ENCODE measurements at regions not wholly inside any gene's neighbourhood (a gene's known extent, or its start where the extent isn't known, plus 50 kb on each side); places are given as distances from the start of the nearest gene placed in this dataset.

DNA sequence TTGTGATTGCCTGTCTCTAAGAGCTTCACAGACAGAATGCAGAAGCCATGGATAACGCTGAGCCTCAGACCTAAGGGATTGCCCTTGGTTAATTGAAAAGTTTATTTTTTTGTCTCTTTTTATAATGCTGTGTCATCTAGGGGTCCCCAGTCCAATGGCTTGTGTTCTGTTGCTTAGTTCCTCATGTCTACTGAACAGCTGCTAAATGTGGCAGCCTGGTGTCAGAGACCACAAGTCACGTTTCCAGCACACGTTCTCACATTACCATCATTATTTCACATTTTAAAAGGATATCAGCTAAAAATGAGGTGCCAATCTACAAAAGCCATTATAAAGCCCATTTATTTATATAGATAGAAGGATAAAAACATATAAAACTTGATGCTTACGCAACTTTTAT, 1362.0 kb downstream of the PCDH9 start:
- DNase-seq, result no peak

GRCh38 chr13:65866138-65866537, 1364.0 kb downstream of the PCDH9 start:
- no peak for DNase-seq

GRCh38 chr13:65865206-65865605, 1364.9 kb downstream of the PCDH9 start:
- DNase-seq, result no peak

DNA sequence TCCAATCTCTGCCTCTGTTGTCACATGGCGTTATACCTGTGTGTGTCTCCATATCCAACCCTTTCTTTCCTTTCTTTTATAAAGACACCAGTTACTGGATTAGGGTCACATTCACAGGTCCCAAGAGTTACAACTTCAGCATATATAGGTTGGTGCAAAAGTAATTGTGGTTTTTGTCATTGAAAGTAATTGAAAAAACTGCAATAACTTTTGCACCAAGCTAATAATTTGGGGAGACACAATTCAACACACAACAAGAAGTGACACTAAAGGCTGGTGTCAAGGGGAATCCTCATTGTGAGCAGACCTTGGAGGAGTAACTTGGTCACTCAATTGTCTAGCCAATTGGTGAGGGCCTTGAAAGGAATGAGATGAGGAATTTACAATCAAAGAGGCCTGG, 1366.1 kb downstream of the PCDH9 start:
- no peak for DNase-seq

DNA sequence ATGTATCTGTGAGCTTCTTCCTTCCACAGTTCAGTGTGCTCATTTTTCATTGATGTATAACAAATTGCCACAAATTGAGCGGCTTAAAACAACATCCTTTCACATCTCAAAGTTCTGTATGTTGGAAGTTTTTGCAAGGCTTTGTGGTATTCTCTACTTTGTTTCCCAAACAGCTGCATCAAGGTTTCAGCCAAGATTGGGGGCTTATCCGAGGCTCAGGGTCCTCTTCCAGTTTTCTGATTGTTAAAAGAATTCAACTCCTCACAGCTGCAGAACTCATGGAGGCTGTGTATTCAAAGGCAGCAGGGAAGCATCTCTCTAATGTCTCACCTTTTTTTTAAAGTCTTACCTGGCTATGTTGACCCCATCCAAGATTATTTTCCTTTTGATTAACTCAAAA, 1369.8 kb downstream of the PCDH9 start:
- no peak for DNase-seq

DNA sequence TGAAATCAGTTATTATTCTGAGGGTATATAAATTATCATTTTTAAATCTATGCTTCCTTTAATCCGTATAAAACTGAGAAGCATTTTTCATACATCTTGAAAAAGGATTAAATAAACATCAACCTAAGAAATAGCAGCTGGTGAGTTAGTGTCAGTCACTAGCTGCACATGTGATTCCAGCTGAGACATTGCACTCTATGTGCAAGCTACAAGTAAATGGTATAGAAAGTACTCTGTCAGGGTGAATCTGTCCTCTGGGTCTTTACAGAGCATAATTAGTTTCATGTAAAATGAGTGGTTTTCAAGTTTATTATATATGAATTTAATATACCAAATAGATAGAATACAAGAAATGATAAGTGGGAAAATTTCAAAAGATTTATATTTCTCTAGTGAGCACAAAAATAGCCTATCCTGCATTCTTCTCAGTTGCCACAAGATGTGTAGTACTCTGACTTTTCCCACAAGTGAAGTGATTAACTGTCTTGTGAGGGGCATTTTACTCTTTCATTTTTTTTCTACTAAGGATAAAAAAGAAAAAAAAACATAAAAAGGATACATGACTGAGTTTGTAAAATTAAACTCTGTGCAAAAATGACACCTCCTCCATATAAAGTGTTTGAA, 1372.1 kb downstream of the PCDH9 start:
- DNase-seq, result no peak

DNA sequence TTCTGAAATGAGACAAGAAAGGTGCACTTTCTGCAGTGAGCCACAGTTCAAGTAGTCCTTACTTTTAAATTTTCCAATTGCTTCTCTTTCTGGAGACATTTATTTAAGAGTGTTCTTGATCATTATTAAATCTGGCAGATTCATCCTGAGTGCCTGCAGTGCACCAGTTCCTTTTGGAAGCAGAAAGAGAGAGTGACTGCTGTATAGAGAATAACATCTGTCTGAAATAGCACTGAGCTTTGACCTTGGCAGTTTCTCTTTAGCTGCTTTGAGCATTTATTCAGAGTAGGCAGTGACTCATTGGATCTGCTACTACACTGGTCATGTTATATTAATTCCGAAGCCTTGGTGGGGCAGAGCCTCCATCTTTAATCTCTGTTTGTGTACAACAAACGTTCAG, 1373.7 kb downstream of the PCDH9 start:
- no peak for DNase-seq

GRCh38 chr13:65855242-65855805, 1374.8 kb downstream of the PCDH9 start:
- DNase-seq, result no peak

DNA sequence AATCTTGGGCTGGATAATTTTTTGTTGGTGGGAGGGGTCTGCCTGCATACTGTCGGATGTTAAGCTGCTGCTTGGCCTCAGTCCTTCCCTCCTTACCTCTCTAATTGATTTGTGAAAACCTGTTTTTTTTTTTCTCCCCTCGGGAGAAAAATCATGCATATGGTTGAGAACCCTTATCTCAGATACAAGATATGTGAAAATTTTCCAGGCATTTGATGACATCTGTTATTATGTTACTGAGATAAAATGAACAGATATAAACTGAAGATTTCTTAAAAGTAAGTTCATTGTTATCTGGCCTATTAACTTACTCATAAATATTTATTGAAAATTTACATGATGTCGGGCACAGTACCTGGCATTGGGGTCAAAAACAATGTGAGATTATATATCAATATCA, 1375.7 kb downstream of the PCDH9 start:
- no peak for DNase-seq

DNA sequence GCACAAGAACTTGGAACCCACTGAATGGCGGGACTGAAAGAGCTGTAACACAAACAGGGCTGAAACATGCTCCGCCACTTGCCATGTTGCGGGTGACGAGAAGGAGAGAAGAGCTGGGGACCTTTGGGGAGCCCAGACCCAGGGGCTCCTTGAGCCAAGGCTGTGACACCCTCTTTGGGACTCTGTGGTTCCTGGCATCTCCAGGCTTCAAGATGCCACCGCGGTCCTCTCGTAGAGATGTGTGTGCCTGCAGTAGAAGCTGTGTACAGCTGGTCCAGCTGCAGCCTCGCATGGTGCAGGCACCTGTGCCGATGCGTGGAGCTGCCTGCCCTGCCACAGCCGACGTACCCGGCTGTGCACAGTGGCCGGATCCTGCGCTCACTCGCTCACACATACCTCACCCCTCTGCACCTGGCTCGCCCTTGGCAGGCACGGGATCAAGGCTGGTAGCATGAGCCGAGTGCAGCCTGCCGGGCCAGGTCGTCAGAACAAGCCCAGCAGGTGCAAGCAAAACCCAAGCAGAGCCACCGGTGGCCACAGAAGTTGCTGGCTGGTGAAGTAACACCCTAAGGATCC, 1385.8 kb downstream of the PCDH9 start:
- DNase-seq, result no peak

DNA sequence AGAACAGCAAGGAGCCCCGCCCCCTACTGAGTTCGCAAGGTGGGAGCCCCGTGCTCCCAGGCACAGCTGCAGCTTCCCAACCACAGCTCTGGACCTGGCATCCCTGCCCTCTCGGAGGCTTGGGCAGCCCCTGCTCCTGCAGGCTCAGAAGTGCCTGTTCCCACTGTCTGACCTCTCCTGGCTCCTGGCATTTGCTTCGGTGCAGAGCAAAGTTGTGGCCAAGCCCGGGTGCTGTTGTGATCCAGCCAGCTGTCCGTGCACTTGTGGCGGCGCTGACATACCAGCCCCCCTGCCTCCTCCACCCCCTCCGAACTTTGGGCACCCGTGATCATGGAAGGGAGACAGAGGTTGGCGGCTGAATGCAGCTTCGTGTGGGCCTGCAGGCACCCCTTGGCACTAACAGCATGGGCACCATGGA, 1386.8 kb downstream of the PCDH9 start:
- DNase-seq, result no peak

- no peak for DNase-seq
Measured at GRCh38 chr13:65841156-65841555, 1389.0 kb downstream of the PCDH9 start.

DNA sequence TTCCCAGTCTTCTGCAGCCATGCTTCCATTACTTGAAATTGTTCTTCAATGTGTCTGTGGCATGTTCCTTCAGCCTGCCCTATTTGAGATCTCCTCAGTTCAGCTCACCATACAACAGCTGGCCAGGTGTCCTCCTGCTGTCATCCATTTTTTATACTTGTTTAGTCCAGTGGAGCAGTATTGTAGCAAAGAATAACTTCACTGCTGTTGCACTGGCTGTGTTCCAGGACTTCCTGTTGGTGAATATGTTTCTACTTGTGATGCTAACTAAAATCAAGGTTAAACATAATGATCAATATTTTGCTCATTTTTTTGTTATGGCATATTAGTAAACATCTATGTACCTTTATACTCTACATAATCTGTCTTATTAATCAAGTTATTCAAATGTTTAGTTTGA, 1394.1 kb downstream of the PCDH9 start:
- DNase-seq, result peak in 1 of 2 experiments; percentile 26

DNA sequence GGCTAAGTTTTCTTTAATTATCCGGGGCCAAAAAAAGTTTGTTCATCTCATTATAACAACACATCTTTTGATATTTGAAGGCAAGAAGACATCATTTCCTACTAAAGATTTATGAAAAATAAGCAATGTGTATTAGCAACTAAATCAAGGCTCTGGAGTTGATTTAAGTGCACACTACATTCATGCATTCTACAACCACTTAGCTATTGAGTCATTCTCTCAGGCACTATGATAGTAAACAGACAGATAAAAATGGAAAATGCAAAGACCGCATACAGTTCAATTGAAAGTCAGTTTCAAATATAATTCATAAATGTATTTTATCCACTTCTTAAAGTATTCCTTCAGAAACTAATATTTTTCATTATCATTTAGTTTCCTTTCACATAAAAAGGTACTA, 1395.2 kb downstream of the PCDH9 start:
- no peak for DNase-seq

DNA sequence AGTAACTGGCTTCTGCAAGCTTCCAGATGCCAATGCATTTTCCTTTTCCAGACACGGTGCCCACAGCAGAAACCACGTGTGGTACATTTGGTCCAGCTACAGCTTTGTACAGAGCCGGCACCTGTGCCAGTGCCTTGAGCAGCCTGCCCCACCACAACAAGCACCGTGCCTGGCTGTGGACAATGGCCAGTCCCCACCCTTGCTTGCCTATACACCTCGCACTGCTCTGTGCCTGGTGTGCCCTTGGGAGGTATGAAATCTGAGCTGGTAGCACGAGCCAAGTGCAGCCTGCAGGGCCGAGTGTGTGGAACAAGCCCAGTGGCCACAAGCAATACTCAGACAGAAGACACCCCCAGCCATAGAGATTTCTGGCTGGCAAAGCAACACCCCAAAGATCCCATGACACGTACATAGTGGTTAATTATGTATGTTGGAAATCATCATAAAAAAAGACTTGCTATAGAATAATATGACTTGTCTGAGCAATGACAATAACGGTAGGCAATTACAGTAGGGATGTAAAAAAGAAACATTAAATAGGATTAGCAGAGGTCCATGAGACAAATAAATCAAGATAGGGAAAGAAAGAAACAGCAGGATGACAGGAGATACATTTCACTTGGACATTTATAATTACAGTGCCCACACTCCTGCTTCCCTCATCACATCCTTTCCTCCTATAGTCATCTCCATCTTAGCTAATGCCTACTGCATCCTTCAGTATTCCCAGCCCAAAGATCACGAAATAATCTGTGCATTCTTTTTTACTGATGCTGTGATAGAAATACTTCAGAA, 1399.5 kb downstream of the PCDH9 start:
- DNase-seq, result no peak

DNA sequence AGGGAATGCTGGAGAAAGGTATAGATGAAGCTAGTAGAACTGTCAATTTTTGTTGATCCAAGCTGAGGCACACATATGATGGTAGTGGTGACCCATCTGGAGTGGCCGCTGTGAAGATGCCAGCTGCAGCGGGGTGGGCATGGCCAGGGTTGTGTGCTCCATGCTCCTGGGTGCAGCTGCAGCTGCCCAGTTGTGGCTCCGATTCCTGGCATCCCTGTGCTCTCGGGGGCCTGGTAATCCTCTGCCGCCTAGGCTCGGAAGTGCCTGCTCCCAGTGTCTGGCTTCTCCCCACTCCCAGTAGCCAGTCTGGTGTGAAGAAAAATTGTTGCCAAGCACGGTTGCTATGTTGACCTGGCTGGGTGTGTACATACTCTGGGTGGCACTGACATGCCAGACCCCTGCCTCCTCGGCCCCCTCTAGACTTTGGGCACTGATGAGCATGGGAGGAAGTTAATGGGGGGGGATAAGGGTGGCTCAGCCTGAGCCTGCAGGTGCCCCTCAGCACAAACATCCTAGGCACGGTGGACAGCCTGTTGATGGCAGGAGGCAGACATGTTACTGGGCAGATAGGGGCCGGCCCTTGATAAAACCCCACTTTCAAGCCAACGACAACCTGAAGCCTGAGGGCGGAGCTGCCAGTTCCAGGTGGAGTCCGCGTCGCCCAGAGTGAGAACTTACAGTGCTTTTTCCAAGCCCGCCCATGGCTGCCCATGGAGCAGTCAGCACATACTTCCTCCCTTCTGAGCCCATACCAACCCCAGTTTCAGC, 1400.7 kb downstream of the PCDH9 start:
- no peak for DNase-seq

- DNase-seq, result peak; percentile 54 to 63
Measured at GRCh38 chr13:65826657-65827056, 1403.5 kb downstream of the PCDH9 start.

GRCh38 chr13:65825039-65825438, 1405.1 kb downstream of the PCDH9 start:
- DNase-seq, result no peak

DNA sequence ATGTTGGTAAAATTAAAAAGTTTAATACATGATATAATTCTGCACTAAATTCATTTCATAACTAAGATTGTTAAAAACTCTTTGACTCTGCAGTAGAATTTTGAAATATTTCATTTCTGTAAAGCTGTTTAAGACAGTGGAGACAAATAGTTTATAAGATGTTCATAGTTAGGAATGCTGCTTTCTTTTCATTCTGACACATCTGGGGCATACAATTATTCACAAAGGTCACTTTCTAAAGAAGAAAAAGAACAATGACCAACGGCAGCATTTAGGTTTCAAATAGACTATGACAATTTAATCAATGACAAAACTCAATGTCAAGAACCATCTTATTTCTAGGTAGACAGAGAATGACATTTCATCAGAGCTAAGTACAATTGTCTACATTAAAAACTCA, 1422.1 kb downstream of the PCDH9 start:
- no peak for DNase-seq

DNA sequence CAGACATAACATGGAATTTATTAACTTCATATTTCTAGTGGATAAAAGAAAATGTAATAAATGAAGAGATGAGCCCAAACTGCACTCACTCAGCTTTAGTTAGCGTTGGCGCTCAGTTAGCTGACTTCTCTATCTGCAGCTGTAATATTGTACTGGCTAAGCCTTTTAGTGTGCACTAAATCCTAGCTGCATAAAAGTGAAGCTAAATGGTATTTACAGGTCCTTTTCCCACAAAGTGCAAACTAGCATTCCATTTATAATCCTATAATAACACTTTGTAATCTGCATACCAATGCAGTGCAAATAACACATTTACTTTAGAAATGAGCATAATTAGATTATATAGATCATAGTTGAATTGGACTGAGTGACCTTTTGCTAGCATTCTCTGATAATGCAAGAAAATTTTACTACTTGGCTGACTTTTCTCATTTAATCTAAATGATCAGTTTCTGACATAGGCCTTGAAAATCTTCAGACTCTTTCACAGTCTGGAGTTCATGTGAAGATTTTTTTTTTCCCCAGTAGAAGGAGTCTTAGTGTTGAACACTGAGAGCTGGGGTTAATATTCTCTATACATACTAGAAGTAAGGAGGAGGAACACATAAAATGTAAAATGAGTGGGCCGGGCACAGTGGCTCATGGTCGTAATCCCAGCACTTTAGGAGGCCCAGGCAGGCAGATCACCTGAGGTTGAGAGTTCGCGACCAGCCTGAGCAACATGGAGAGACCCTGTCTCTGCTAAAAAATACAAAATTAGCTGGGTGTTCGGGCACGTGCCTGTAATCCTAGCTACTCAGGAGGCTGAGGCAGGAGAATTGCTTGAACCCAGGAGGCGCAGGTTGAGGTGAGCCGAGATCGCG, 1426.4 kb downstream of the PCDH9 start:
- DNase-seq, result no peak

GRCh38 chr13:65789815-65790214, 1440.3 kb downstream of the PCDH9 start:
- DNase-seq, result no peak

DNA sequence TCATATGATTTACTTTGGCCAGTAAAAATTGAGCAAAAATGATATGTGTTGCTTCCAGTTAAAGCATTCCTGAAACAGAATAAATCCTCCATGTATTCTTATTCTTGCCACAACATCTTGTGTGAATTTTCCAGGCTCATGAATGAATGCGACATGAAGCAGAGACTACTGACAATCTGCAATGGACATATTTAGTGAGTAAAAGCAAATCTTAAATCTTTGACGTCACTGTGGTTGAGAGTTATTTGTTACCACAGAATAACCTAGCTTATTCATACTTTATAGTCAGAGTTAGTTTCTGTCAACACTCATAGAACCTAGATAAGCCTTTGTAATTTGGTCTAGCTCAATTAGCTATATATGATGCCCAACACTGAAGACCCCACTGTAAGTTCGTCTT, 1443.1 kb downstream of the PCDH9 start:
- no peak for DNase-seq

All from NCI-H2081 (cell line).